BLaER1 (cell line): ENCODE measurements at regions not wholly inside any gene's neighbourhood (a gene's known extent, or its start where the extent isn't known, plus 50 kb on each side); places are given as distances from the start of the nearest gene placed in this dataset.
A peak's percentile ranks its signal among the peaks of the same experiment; 100 is the strongest.

ENCODE experiments used
- H3K27ac ChIP-seq: shearing (Covaris generic); formaldehyde crosslinking; 2 replicates; pipeline ENCODE4 v1.8.1; 2022
- H3K27me3 ChIP-seq: shearing (Covaris generic); formaldehyde crosslinking; 2 replicates; pipeline ENCODE4 v1.8.1; 2022
- H3K36me3 ChIP-seq: shearing (Covaris generic); formaldehyde crosslinking; 2 replicates; pipeline ENCODE4 v1.8.1; 2022
- H3K4me1 ChIP-seq: shearing (Covaris generic); formaldehyde crosslinking; 2 replicates; pipeline ENCODE4 v1.8.1; 2022
- H3K4me2 ChIP-seq: shearing (Covaris generic); formaldehyde crosslinking; 2 replicates; pipeline ENCODE4 v1.8.1; 2022
- H3K4me3 ChIP-seq: shearing (Covaris generic); formaldehyde crosslinking; 2 replicates; pipeline ENCODE4 v1.8.1; 2022
- H3K9ac ChIP-seq: shearing (Covaris generic); formaldehyde crosslinking; 2 replicates; pipeline ENCODE4 v1.8.1; 2022
- H3K9me3 ChIP-seq: shearing (Covaris generic); formaldehyde crosslinking; 2 replicates; pipeline ENCODE4 v1.8.1; 2022
- H4K20me1 ChIP-seq: shearing (Covaris generic); formaldehyde crosslinking; 2 replicates; pipeline ENCODE4 v1.8.1; 2022
- Cebpa-rat ChIP-seq: shearing (Covaris generic); IDR thresholded peaks from 2 replicates; pipeline ENCODE4 v1.8.1; 2022

- no peak overlapping the region for H3K9ac ChIP-seq
- H3K9me3 ChIP-seq: no peaks in the 10 kb centered on the region
- no peaks in the 10 kb centered on the region for H3K36me3 ChIP-seq
- no peaks in the 10 kb centered on the region for H3K27me3 ChIP-seq
- H3K27ac ChIP-seq: no peak overlapping the region
- H4K20me1 ChIP-seq: no peaks in the 10 kb centered on the region
- H3K4me3 ChIP-seq: no peak overlapping the region
- H3K4me2 ChIP-seq: no peak overlapping the region
- no peak for TF ChIP-seq Cebpa-rat
- no peaks in the 10 kb centered on the region for H3K4me1 ChIP-seq
Measured at GRCh38 chr7:17669204-17669603, 271.1 kb downstream of the SNX13 start.

GRCh38 chr7:17671956-17672355 is 268.3 kb downstream of the SNX13 start:
- Histone ChIP-seq H3K27ac (no peak overlapping the region), H3K9me3 (no peaks in the 10 kb centered on the region), H3K27me3 (no peaks in the 10 kb centered on the region), H3K4me2 (no peak overlapping the region), H3K9ac (no peak overlapping the region), H3K4me1 (no peaks in the 10 kb centered on the region), H3K36me3 (no peaks in the 10 kb centered on the region), H3K4me3 (no peak overlapping the region), H4K20me1 (no peaks in the 10 kb centered on the region)
- no peak for TF ChIP-seq Cebpa-rat

- Histone ChIP-seq H3K4me3 (no peak overlapping the region), H4K20me1 (no peaks in the 10 kb centered on the region), H3K27me3 (no peaks in the 10 kb centered on the region), H3K27ac (no peak overlapping the region), H3K4me2 (no peak overlapping the region), H3K4me1 (no peaks in the 10 kb centered on the region), H3K9ac (no peak overlapping the region), H3K9me3 (no peaks in the 10 kb centered on the region), H3K36me3 (no peaks in the 10 kb centered on the region)
- TF ChIP-seq Cebpa-rat: no peak
Measured at GRCh38 chr7:17672783-17673182, 267.5 kb downstream of the SNX13 start.

GRCh38 chr7:17674166-17674942 is 265.9 kb downstream of the SNX13 start:
- Histone ChIP-seq H3K4me3 (no peak overlapping the region), H3K36me3 (no peaks in the 10 kb centered on the region), H3K27ac (no peak overlapping the region), H3K27me3 (no peaks in the 10 kb centered on the region), H3K9ac (no peak overlapping the region), H3K4me2 (no peak overlapping the region), H4K20me1 (no peaks in the 10 kb centered on the region), H3K9me3 (no peaks in the 10 kb centered on the region), H3K4me1 (no peaks in the 10 kb centered on the region)
- TF ChIP-seq Cebpa-rat: no peak

- Histone ChIP-seq H3K4me2 (no peak overlapping the region), H3K9me3 (no peaks in the 10 kb centered on the region), H3K4me3 (no peak overlapping the region), H3K27me3 (no peaks in the 10 kb centered on the region), H4K20me1 (no peaks in the 10 kb centered on the region), H3K4me1 (no peaks in the 10 kb centered on the region), H3K9ac (no peak overlapping the region), H3K36me3 (no peaks in the 10 kb centered on the region), H3K27ac (no peak overlapping the region)
- no peak for TF ChIP-seq Cebpa-rat
Measured at GRCh38 chr7:17674943-17675608, 265.2 kb downstream of the SNX13 start.

- Histone ChIP-seq H4K20me1 (no peaks in the 10 kb centered on the region), H3K4me3 (no peak overlapping the region), H3K36me3 (no peaks in the 10 kb centered on the region), H3K4me2 (no peak overlapping the region), H3K9ac (no peak overlapping the region), H3K27me3 (no peaks in the 10 kb centered on the region), H3K9me3 (no peaks in the 10 kb centered on the region), H3K27ac (no peak overlapping the region), H3K4me1 (peaks cover 16% of the 10 kb centered on the region)
- TF ChIP-seq Cebpa-rat: no peak
Measured at GRCh38 chr7:17677408-17677807, 262.9 kb downstream of the SNX13 start.

- Histone ChIP-seq H3K9ac (no peak overlapping the region), H3K27me3 (no peaks in the 10 kb centered on the region), H4K20me1 (no peaks in the 10 kb centered on the region), H3K27ac (no peak overlapping the region), H3K36me3 (no peaks in the 10 kb centered on the region), H3K4me2 (no peak overlapping the region), H3K4me3 (no peak overlapping the region), H3K4me1 (peaks cover 31% of the 10 kb centered on the region), H3K9me3 (no peaks in the 10 kb centered on the region)
- no peak for TF ChIP-seq Cebpa-rat
Measured at GRCh38 chr7:17678896-17679295, 261.4 kb downstream of the SNX13 start.

- no peaks in the 10 kb centered on the region for H3K36me3 ChIP-seq
- H3K9ac ChIP-seq: no peak overlapping the region
- no peak overlapping the region for H3K4me2 ChIP-seq
- H3K27ac ChIP-seq: no peak overlapping the region
- H3K9me3 ChIP-seq: no peaks in the 10 kb centered on the region
- H3K4me3 ChIP-seq: no peak overlapping the region
- no peaks in the 10 kb centered on the region for H4K20me1 ChIP-seq
- TF ChIP-seq Cebpa-rat: no peak
- H3K27me3 ChIP-seq: no peaks in the 10 kb centered on the region
- H3K4me1 ChIP-seq: peaks cover 36% of the 10 kb centered on the region
Measured at GRCh38 chr7:17679458-17679857, 260.8 kb downstream of the SNX13 start.

GRCh38 chr7:17680026-17680425 is 260.3 kb downstream of the SNX13 start:
- H3K27me3 ChIP-seq: no peaks in the 10 kb centered on the region
- no peak overlapping the region for H3K27ac ChIP-seq
- no peaks in the 10 kb centered on the region for H4K20me1 ChIP-seq
- H3K4me3 ChIP-seq: no peak overlapping the region
- no peak for TF ChIP-seq Cebpa-rat
- no peak overlapping the region for H3K4me2 ChIP-seq
- H3K9ac ChIP-seq: no peak overlapping the region
- no peaks in the 10 kb centered on the region for H3K36me3 ChIP-seq
- H3K9me3 ChIP-seq: no peaks in the 10 kb centered on the region
- H3K4me1 ChIP-seq: peaks cover 42% of the 10 kb centered on the region

- Histone ChIP-seq H3K4me3 (no peak overlapping the region), H3K4me2 (peak overlapping the region; percentile 50), H3K9ac (no peak overlapping the region), H3K9me3 (no peaks in the 10 kb centered on the region), H3K27me3 (no peaks in the 10 kb centered on the region), H3K4me1 (peaks cover 44% of the 10 kb centered on the region), H3K36me3 (no peaks in the 10 kb centered on the region), H3K27ac (peak overlapping the region; percentile 33; the same call in 1 of the 2 replicates), H4K20me1 (no peaks in the 10 kb centered on the region)
- no peak for TF ChIP-seq Cebpa-rat
Measured at GRCh38 chr7:17680943-17681351, 259.3 kb downstream of the SNX13 start.
